NCI-H146 (cell line): ENCODE measurements at regions not wholly inside any gene's neighbourhood (a gene's known extent, or its start where the extent isn't known, plus 50 kb on each side); places are given as distances from the start of the nearest gene placed in this dataset.
"Not testable (repeated sequence)": the region's sequence is repeated elsewhere in the genome, so short reads cannot be mapped to it uniquely, and the experiment has no call there.

Source experiments
- DNase-seq: peaks from one replicate; lab custom pipeline; 2025; lab: John Stamatoyannopoulos, UW

DNA sequence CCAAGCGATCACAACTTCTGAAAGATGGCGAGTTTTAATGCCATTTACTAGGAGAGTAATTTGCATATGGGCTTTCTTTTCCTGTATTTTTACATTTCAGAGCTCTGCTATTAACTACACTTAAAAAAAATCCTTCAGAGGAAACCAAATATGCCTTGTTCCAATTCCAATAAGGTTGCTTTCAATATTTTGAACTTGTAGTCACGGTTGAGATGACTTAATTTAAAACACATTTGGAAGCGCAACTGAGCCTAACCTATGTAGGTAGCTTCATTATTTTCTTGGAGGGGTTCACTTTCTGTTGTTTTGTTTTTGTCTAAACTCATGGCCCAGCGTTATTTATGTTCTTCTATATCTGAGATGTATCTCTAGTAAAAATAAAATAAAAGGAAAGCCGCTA is 93.4 kb downstream of the BLID start:
- no peak for DNase-seq

DNA sequence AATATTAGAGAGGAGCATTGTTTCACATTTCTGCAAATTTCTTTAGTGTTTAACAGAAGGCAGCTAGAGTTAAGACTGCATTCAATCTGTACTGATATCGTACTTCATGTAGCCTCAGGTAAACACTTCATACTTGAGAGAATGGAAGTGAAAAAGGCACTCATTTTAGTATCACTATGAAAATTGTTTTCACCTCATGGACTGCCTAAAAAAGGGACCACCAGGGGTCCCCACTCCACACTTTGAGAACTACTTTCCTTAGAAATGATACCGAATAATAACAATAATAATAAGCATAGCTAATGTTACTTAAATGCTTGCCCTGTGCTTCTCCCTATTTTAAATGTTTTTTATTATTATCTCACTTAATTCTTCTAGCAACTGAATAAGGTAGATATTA is 95.1 kb downstream of the BLID start:
- no peak for DNase-seq

DNA sequence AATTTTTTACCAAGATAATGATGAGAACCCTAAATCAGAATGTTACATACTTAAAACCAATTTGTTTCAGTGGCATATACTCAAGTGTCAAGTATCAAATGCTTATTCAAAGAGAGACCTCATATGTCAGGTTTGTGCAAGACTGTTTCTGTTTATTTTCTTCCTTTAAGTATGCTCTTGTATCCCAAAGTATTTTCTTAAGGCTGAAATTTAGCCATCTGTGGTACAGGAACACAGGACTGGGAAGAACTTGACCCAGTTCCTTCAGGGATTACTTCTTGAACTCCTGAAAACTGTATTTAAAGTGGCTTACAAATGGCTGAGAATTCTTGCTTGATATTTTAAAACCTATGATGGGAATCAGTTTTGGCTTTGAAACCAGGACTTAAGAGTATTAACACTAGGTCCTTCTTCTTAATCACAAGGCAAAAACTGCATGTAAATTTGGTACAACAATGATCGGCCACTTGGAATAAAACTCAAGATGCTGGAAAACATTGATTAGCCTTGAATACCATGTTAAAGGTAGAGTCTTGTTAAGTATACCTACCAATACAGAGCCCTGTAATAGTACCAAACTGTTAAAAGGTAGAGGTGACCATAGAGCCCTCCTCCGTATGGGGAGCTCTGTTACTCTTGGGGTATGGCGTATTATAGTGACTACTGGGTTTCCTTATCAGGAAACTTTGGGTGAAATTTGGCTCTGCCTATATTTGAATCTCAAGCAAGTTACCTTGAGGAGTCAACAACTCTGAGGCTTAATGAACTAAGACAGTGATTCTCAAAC is 95.9 kb downstream of the BLID start:
- no peak for DNase-seq

DNA sequence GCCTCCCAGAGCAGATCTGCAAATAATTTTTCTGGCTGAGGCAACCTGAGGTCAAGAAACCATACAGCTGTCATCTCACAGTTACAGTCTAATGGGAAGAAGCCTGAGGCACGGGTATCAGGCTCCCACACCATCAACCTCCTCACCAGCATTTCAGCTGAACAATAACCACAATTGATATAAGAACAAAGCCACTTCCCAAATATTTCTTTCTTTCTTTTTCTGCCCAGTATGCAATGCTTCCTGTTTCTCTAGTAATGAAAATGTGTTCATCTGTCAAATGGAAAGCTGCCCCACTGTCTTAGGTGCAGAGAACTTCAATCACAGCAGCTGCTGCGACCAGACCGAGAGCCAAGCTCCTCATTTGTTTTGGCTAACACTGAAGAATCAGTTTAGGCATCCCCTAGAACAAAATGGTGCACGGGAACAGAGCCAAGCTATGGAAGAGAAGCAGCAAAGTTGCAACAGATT is 108.4 kb downstream of the BLID start:
- no peak for DNase-seq

DNA sequence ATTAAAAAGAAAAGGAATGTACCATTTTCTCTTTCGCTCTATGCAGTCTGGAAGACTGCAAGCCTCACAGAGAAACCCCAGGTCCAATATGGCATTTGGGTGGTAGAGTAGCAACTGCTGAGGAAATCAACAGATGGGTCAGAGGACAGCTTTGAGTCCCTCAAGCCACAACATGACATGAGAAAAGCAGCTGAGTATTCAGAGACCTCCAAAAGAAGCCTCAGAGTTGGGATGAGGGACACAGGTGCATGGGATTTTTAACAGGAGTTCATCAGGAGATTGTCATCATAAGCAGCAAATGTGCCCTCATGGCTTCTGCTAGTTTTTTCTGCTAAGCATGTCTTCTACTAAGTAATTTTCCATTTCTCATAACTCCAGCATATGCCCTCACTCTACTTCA is 111.6 kb downstream of the BLID start:
- no peak for DNase-seq

DNA sequence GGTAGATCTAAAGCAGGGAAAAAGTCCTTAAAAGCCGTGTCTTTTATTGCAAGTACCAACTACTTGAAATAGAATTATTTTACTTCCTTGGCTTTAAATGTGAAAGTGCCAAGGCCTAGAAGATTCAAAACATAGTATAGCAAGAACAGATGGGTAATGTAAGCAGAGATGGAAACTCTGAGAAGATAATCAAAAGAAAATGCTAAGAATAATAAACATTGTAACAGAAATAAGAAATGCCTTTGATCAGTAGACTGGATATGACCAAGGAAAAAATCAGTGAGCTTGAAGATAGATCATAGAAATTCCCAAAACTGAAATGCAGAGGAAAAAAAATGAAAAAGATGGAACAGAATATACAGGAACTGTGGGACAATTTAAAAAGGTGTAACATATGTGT is 113.1 kb downstream of the BLID start:
- no peak for DNase-seq

DNA sequence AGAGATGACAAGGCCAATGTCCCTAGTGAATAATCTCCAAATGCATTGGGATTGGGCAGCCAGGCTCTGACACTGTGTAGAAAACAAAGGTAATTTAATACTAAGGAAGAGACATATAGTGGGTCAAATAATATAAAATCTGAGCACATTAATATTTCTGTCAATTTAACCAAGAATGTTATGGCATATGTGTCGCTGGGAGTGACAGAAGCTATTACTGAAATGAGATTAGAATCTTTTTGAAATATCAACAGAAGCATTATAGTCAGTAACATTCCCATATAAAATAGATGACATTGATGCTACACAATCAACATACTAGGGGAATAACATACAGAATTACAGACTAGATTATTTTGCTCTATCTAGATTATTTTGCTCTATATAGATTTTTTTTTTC is 114.0 kb downstream of the BLID start:
- no peak for DNase-seq

DNA sequence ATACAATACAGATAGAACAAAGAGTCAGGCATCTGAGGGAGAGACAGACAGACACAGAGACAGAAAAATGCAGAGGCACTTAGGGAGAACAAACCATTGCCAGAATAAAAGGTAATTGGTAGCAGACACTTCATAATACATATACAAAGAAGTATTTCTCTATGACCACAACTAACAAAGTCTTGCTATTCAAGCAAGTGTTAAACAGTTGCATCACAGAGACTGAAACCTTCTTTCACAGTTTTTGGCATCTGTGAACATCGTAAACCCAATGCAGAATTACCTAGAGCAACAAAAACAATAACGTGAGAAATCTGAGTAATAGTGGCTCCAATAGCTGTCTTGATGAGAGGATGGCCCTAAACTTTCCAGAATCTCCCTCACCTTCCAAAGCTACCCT is 116.4 kb downstream of the BLID start:
- DNase-seq = no peak

DNA sequence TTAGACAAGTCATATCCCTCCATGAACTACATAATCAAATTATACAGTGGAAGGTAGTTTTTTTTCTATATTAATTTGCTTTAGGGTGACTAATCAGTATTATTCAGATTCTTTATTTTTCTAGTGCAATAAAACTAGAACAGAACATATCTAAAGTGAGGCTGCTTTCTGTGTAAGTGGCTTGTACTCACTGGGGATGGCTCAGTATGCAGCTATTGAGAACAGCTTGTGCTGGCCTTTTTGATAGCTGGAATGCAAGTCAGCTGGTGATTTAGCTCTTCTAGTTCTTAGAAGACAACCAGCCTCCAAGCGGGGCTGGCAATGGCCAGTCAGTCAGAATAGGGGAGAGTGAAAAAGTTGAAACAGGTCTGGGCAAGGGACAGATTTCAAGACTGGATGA is 119.4 kb downstream of the BLID start:
- DNase-seq = no peak

DNA sequence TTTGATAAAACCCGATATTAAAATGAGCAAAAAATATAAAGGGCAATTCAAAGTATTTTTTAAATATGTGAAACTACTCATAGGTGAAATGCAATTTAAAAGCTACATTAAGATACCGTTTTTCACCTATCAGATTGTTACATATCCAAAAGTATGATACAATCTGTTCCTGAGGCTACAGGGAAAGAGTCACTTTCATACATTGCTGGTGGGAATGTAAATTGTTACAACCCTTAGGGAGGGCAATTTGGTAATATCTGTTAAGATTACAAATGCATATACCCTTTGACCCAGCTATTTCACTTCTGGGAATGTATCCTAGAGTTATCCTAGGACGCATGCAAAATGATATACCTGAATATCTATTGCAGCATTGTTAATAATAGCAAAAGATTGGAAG is 132.1 kb downstream of the BLID start:
- DNase-seq = no peak

DNA sequence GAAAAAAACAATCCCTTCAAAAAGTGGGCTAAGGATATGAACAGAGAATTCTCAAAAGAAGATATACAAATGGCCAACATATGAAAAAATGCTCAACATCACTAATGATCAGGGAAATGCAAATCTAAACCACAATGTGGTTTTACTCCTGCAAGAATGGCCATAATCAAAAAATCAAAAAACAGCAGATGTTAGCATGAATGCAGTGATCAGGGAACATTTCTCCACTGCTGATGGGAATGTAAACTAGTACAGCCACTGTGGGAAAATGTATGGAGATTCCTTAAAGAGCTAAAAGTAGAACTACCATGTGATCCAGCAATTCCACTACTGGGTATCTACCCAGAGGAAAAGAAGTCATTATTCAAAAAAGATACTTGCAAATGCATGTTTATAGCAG is 138.1 kb downstream of the BLID start:
- DNase-seq = not testable (repeated sequence)

DNA sequence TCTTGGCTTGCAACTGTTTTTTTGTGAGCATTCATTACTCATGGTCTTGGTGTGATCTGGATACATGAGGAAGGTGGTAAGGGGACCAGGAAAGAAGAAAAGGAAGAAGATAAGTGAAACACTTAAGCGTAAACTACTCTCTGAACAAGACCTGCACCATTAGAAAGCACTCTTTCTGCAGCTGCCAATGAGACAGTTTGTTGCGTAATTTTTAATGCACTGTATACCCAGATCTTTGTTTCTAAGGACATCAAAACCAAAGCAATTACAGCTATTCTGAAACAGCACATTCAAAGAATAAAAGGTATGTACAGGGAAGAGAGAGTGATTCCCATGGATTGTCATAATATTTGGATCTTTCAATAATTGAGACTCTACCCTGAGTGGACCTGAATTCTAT is 147.4 kb downstream of the BLID start:
- DNase-seq = no peak

DNA sequence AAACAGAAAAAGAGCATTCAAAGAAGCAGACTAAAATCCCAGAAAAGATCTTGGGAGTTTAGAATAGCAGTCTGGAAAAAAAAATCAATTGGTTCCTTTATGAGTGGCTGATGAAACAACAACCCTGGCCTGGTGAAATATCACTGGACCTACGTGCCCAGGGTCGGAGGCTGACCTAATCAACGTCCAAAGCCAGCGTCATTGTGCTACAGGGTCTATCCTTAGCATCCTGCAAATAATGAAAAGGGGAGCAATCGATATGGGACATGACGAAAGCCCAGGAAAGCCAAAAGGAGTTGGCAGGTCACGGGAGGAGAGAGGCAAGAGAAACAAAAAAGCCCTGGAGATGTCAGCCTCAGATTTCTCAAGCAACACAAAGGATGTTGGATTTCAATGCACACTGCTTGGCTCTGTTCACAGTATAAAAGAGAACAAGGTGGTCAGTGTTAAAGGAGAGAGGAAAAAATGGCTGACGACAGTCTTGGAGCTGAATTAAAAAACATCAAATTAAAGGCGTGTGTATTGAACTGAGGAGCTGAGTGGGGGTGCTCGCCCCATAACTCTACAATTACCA is 148.8 kb downstream of the BLID start:
- no peak for DNase-seq

DNA sequence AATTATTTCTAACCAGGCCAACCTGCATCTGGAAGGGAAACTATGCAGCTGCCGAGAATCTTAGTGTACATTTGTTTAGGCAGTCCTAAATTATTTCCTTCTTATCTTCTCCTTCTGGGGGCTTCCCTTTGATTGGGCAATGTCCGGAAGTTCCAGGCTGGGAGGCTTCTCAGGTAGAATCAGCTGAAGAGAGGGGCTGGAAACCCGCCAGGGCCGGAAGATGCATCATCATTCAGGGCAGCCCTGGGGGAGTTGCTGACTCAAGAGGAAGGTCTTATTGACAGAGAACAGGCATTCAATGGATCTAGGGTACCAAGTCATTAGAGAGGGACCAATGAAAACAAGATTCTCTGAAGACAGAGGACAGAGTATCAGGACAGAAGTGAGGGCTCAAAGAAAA is 150.7 kb downstream of the BLID start:
- no peak for DNase-seq

DNA sequence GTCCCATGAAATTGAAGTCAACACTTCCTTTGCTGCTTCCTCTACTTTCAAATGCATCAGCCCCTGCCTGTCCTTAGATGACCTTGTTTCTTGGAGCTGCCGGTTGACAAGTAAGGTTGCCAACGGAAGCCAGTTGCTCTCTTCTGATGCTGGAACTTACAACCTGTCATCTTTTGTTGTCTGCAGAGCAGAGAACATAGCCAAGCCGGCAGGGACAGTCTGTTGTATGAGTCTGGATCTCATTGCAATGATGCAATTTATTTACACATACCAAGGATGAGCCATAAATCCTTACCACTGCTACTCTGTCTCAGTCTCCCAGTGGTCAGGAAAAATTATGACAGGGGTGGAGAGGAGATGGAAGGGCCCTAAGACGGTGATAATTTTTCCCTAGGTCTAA is 151.4 kb downstream of the BLID start:
- no peak for DNase-seq

DNA sequence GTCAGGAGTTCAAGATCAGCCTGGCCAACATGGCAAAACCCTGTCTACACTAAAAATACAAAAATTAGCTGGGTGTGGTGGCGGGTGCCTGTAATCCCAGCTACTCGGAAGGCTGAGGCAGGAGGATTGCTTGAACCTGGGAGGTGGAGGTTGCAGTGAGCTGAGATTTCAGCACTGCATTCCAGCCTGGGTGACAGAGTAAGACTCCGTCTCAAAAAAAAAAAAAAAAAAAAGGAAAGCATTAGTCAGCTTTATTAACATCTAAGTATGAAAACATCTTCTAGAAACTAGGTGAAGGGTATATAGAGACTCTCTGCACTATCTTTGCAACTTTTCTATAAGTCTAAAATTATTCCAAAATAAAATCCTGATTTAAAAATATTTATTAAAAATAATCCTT is 152.2 kb downstream of the BLID start:
- not testable (repeated sequence) for DNase-seq

DNA sequence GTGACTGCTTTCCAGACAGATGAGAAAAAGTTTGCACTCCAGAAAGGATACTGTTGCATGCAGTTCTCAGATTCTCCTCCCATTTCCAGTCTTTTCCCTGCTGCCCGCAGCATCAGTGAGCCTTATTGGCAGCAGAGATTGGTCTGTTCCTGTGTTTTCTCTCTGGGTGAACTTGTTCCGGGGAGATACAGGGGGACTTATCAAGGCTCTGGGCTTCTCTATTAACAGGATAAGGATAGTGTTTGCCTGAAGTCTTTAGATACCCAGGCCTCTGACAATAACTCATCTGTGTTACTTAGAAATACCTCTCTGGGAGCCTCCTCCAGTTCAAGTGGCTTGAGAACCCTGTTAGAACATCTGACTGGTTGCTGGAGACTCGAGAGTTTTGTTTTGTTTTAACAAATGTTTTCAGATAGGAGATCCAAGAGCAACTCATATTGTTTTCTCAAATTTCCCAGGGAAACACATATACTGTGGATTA is 154.7 kb downstream of the BLID start:
- DNase-seq = no peak

DNA sequence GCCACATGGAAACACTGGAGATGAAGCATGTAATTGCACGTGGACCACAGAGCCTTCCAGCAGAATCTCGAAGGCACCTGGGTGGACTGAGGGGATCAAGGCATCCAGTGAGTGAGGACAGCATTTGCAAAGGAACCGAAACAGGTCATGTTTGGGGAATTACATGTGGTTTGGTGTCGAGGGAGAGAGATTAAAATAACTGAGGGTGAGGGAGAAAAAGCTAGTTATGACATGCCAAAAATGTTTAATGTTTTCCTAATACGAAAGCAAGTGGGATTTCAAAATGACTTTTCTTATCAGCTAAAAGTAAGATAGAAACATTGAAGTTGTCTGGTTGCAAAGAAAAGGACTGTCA is 157.1 kb downstream of the BLID start:
- no peak for DNase-seq

DNA sequence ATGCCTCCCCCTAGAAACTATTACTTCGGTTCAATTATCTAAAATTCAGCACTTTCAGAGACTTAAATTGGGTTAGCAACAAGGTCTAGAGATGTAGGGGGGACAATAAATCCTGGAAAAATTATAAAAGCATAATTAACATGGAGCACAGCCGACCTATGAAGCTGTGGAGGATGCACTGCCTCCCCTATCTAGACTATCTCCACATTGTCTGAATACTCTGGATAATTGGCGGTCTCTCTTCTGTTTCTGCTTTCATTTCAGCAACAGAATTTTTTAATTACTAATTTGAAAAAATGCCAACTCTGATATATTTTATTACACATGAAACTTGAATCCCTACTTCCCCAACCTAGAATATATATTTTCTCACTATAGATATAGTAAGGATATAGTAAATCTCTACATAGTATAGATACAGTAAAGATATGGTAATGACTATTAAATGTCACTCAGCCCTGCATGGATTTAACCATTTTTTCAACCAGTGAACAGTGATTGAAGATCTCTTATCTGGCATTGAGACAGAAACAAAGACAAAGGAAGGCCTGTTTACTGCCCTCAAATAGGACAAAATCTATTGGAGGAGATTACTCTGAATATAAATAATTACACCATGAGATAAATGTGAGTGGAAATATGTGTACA is 157.6 kb downstream of the BLID start:
- no peak for DNase-seq

DNA sequence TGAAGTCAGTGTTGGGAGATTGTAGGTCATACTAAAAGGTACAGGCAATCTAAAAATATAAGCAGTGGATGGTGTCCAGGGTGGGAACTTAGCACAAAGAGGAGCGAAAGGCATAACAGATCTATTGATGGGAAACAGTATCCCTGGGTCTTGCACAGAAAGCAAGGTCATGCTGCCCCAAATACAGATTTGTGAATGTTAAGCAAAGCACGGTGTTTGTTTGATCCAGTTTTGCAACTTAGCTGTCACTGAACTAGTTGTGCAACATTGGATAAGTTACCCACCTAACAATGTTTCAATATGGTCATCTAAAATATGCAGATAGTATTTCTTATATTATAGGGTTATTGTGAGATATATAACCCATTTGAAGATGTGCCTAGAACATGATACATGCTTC is 162.9 kb downstream of the BLID start:
- no peak for DNase-seq

DNA sequence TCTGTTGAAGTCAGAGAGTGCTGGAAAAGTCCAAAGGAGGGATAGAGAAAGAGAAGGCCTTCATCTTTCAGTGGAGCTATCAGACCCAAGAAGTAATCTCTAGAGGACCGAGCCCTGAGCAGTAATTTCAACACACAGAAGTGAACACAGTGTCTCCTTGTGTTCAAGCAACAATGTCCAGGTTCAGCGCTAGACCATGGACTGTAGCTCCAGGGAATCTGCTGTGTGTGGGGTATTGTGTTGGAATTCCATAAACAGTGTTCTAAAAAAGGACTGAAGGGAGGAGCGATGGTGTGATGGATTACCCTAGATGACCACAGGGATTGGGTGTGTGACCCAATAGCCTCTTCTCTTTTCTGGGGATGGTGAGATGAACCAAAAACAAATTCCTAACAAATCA is 165.9 kb downstream of the BLID start:
- no peak for DNase-seq

DNA sequence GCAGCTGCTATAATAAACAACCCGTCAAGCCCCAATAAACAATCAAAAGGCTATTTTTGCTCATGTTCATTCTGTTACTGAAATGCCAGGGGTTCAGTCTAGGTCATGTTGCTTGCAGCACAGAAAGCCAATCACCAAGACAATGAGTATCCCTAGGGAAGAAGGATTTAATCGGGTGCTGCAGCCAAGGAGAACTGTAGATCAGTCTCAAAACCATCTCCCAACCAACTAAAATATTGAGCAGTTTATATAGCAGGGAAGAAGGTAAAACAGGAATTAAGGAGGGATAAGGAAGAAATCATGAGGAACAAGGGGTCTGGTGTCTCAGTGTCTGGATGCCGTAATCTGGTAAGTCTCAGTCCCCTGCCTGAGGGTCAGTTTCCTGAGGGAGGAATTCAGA is 169.5 kb downstream of the BLID start:
- DNase-seq = no peak

DNA sequence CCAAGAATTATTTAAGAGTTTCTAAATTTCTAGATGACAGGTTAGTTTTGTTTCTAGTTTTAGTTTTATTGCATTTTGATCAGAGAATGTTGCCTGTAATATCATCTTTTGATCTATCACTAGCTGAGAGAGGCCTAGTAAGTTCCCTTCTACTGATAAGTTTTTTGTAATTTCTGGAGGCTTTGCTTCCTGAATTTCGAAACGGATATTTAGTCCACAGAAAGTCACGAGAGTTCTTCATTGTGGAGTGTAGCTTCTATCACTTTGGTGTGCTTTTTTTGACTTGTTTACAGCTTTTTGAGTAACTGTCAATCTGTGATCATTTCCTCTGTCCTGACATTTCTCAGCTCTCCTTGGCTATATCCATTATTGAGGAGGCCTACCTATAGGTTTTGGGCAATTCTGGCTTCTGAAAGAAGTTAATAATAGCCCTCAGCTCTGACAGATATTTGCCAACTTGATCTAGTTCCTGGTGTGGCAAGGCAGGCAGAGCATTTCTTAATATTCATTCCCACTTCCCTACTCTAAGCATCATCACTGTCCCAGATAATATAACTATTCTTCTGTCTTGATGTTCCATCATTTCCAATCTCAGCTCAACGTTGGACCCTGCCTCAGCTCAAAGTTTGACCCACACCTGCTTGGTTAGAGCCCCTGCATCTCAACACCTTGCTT is 171.3 kb downstream of the BLID start:
- no peak for DNase-seq
